ENCODE measurements at regions not wholly inside any gene's neighbourhood (a gene's known extent, or its start where the extent isn't known, plus 50 kb on each side); places are given as distances from the start of the nearest gene placed in this dataset.

- H3K4me1 ChIP-seq (ENCODE audit: control insufficient read depth, insufficient read depth, low read length): no peaks in the 10 kb centered on the region
- no peaks in the 10 kb centered on the region for H3K36me3 ChIP-seq (ENCODE audit: control insufficient read depth, insufficient read depth, low read length)
- no TSS peak for BruUV-seq (replicated peaks)
- no peak overlapping the region for H3K4ac ChIP-seq (ENCODE audit: low read depth, low read length)
- H3K9me3 ChIP-seq (ENCODE audit: control insufficient read depth, insufficient read depth, low read length): peaks cover 12% of the 10 kb centered on the region
- H4K91ac ChIP-seq (ENCODE audit: insufficient read depth, low read depth, low read length): no peak overlapping the region
- no peak overlapping the region for H2AFZ ChIP-seq (replicated peaks; ENCODE audit: low read length, poor library complexity)
- DNase-seq (no peak), ATAC-seq (ENCODE audit: low read depth) (no peak)
- no peak overlapping the region for H3K18ac ChIP-seq (ENCODE audit: low read depth, low read length)
- no peaks in the 10 kb centered on the region for H3K9me1 ChIP-seq (ENCODE audit: insufficient read depth, low read length)
- H2BK5ac ChIP-seq (ENCODE audit: low read depth, low read length, poor library complexity, severe bottlenecking): no peak overlapping the region
- WGBS, 2 experiments (ENCODE audit: extremely low coverage in 2 of 2, insufficient read length in 1 of 2): no CpG with 5 or more reads among the region's 1 CpG
- H3K4me2 ChIP-seq (ENCODE audit: low read depth, low read length): no peak overlapping the region
- no peak overlapping the region for H2AK5ac ChIP-seq (ENCODE audit: low read depth, low read length)
- ChIA-PET POLR2A (ENCODE audit: unreplicated experiment) (no interaction called here), CTCF (no interaction called here)
- no peak overlapping the region for H4K5ac ChIP-seq (ENCODE audit: low read depth, low read length)
- no peaks in the 10 kb centered on the region for H3K27me3 ChIP-seq (ENCODE audit: control insufficient read depth, insufficient read depth, low read length)
- H3K79me1 ChIP-seq (ENCODE audit: low read depth in 1 of 2, low read length in 2 of 2): no peaks in the 10 kb centered on the region
- H4K20me1 ChIP-seq (ENCODE audit: insufficient read depth, low read length): no peaks in the 10 kb centered on the region
- intact Hi-C loops (cut with micrococcal nuclease): no loop called here
- H3K9ac ChIP-seq (ENCODE audit: low read depth, low read length): no peak overlapping the region
- H3K56ac ChIP-seq (ENCODE audit: extremely low read depth, insufficient read depth, low read length): no peak overlapping the region
- H2BK15ac ChIP-seq (ENCODE audit: low read depth, low read length): no peak overlapping the region
- no peak overlapping the region for H3K23ac ChIP-seq (ENCODE audit: low read depth, low read length)
- no peak overlapping the region for H2AK9ac ChIP-seq (replicated peaks; ENCODE audit: low read depth, low read length, poor library complexity)
- H3K14ac ChIP-seq (replicated peaks; ENCODE audit: low read depth, low read length): no peak overlapping the region
- dilution Hi-C loops (cut with HindIII; ENCODE audit: low sequenced_read_pairs, unreplicated experiment): no loop called here
- H3K4me3 ChIP-seq (ENCODE audit: insufficient read depth, low read depth, low read length): no peak overlapping the region
- no peak overlapping the region for H2BK120ac ChIP-seq (ENCODE audit: low read depth, low read length)
- in situ Hi-C loops (cut with MboI; ENCODE audit: low sequenced_read_pairs): no loop called here
- H3K27ac ChIP-seq (ENCODE audit: insufficient read depth, low read length): no peak overlapping the region
- no peak overlapping the region for H2BK20ac ChIP-seq (ENCODE audit: low read depth, low read length)
- TF ChIP-seq MXI1 (IDR thresholded peaks at IDR 0.05; ENCODE audit: borderline replicate concordance, low read depth, low read length) (no peak), FOS (IDR thresholded peaks at IDR 0.05; ENCODE audit: low read depth, low read length) (no peak), MAFK (IDR thresholded peaks at IDR 0.05; ENCODE audit: low read depth, low read length) (no peak), RFX5 (IDR thresholded peaks at IDR 0.05; ENCODE audit: low read depth, low read length) (no peak), BHLHE40 (IDR thresholded peaks at IDR 0.05; ENCODE audit: low read depth, low read length) (no peak), CHD1 (IDR thresholded peaks at IDR 0.05; ENCODE audit: low read depth, low read length) (no peak)
- H4K8ac ChIP-seq (ENCODE audit: low read depth in 2 of 2, low read length in 2 of 2): no peak overlapping the region
Measured at GRCh38 chr3:147866561-147866960, 457.4 kb downstream of the ZIC1 start.

Data from IMR-90 (cell line).